Uterus (tissue), 3 donors: ENCODE measurements at regions not wholly inside any gene's neighbourhood (a gene's known extent, or its start where the extent isn't known, plus 50 kb on each side); places are given as distances from the start of the nearest gene placed in this dataset.
"Not testable (repeated sequence)": the region's sequence is repeated elsewhere in the genome, so short reads cannot be mapped to it uniquely, and the experiment has no call there.

Source experiments
- DNase-seq, 2 donors: peaks; one replicate each; pipeline ENCODE4 v3.0.0-alpha.2; 2019 to 2020
- H3K27ac ChIP-seq, 2 donors: fragments of 200-600 bp; sonication (generic); 1 replicate in 1 of 2; 2 replicates in 1 of 2; pipeline ENCODE4 v1.5.1; 2016 to 2018
- H3K27me3 ChIP-seq, 2 donors: fragments of 200-600 bp; sonication (generic); one replicate each; pipeline ENCODE4 v1.5.1; 2018 to 2019; ENCODE audit warnings: control low read depth in 1 of 2
- H3K36me3 ChIP-seq, 2 donors: fragments of 200-600 bp; sonication (generic); one replicate each; pipeline ENCODE4 v1.5.1; 2019; ENCODE audit warnings: control low read depth in 1 of 2
- H3K4me1 ChIP-seq, 2 donors: fragments of 200-600 bp; sonication (generic); one replicate each; pipeline ENCODE4 v1.5.1; 2018 to 2019; ENCODE audit warnings: control low read depth in 1 of 2
- H3K4me3 ChIP-seq, 2 donors: fragments of 200-600 bp; sonication (generic); 1 replicate in 1 of 2; 2 replicates in 1 of 2; pipeline ENCODE4 v1.5.1; 2018 to 2019; ENCODE audit warnings: mild to moderate bottlenecking in 1 of 2
- H3K9me3 ChIP-seq, 2 donors: fragments of 200-600 bp; sonication (generic); one replicate each; pipeline ENCODE4 v1.5.1; 2019; ENCODE audit warnings: control low read depth in 1 of 2
- POLR2A ChIP-seq, 2 donors: fragments of 450-650 bp; IDR thresholded peaks; one replicate each; pipeline ENCODE4 v1.6.1; 2016; ENCODE audit warnings: antibody characterized with exemption in 2 of 2, mild to moderate bottlenecking in 1 of 2, moderate library complexity in 1 of 2
- intact Hi-C: fragments of 100-400 bp; cut with DNase I; formaldehyde crosslinking; loops from one replicate; pipeline ENCODE4 v1.15.1; 2023; ENCODE audit warnings: low total_unique reads
- TF ChIP-seq, protein P1 (sequence below), 4 experiments: fragments of 200-600 bp in 2 of 4; fragments of 450-650 bp in 2 of 4; sonication (generic) in 2 of 4; IDR thresholded peaks; one replicate each; pipeline ENCODE4 v1.5.1; 2016 to 2019; ENCODE audit warnings: antibody characterized with exemption in 4 of 4, mild to moderate bottlenecking in 2 of 4, moderate library complexity in 1 of 4
- donor health status: DM: yes; HTN: yes; CAD: no.

- no peak for DNase-seq
- Histone ChIP-seq H3K36me3 (no peaks in the 10 kb centered on the region), H3K27ac (no peak overlapping the region), H3K4me1 (no peaks in the 10 kb centered on the region), H3K4me3 (no peak overlapping the region), H3K9me3 (no peaks in the 10 kb centered on the region), H3K27me3 (no peaks in the 10 kb centered on the region)
- TF ChIP-seq, protein P1, sequence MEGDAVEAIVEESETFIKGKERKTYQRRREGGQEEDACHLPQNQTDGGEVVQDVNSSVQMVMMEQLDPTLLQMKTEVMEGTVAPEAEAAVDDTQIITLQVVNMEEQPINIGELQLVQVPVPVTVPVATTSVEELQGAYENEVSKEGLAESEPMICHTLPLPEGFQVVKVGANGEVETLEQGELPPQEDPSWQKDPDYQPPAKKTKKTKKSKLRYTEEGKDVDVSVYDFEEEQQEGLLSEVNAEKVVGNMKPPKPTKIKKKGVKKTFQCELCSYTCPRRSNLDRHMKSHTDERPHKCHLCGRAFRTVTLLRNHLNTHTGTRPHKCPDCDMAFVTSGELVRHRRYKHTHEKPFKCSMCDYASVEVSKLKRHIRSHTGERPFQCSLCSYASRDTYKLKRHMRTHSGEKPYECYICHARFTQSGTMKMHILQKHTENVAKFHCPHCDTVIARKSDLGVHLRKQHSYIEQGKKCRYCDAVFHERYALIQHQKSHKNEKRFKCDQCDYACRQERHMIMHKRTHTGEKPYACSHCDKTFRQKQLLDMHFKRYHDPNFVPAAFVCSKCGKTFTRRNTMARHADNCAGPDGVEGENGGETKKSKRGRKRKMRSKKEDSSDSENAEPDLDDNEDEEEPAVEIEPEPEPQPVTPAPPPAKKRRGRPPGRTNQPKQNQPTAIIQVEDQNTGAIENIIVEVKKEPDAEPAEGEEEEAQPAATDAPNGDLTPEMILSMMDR (IDR thresholded peaks at IDR 0.05) = no peak
- no peak for TF ChIP-seq POLR2A (IDR thresholded peaks at IDR 0.05)
- intact Hi-C loops = no loop called here
These were observed 69.9 kb upstream of the PSME4 start for GRCh38 chr2:54040685-54041084.

GRCh38 chr2:54040250-54040649 lies 69.5 kb upstream of the PSME4 start:
- no peak for DNase-seq
- Histone ChIP-seq H3K9me3 (no peaks in the 10 kb centered on the region), H3K27ac (peak overlapping the region; percentile 38 to 41), H3K36me3 (no peaks in the 10 kb centered on the region), H3K4me1 (no peaks in the 10 kb centered on the region), H3K4me3 (no peak overlapping the region), H3K27me3 (no peaks in the 10 kb centered on the region)
- intact Hi-C loops = no loop called here
- TF ChIP-seq, protein P1 (IDR thresholded peaks at IDR 0.05) = no peak
- TF ChIP-seq POLR2A (IDR thresholded peaks at IDR 0.05) = no peak

DNA sequence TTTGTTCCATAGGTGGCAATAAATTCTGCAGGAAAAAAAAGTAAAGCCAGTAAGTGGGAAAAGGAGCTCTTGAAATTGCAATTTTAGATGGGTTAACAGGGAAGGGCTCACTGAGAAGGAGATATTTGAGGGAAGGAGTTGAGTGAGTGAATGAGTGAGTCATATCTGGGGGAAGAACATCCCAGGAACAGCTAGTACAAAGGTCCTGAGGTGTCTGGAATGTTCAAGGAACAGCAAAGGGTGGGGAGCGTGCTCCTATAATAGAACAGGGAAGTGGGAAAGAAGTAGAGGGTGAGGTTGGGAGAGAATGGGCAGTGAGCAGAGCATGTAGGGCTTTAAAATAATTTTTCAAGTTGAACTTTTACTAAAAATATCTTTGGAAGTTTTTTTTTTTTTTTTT lies 68.0 kb upstream of the PSME4 start:
- H3K27me3 ChIP-seq = no peaks in the 10 kb centered on the region
- TF ChIP-seq POLR2A (IDR thresholded peaks at IDR 0.05) = no peak
- TF ChIP-seq, protein P1 (IDR thresholded peaks at IDR 0.05) = no peak
- intact Hi-C loops = no loop called here
- H3K9me3 ChIP-seq = no peaks in the 10 kb centered on the region
- H3K27ac ChIP-seq = no peak overlapping the region
- no peak overlapping the region for H3K4me3 ChIP-seq
- no peaks in the 10 kb centered on the region for H3K36me3 ChIP-seq
- no peak for DNase-seq
- H3K4me1 ChIP-seq = no peaks in the 10 kb centered on the region

DNA sequence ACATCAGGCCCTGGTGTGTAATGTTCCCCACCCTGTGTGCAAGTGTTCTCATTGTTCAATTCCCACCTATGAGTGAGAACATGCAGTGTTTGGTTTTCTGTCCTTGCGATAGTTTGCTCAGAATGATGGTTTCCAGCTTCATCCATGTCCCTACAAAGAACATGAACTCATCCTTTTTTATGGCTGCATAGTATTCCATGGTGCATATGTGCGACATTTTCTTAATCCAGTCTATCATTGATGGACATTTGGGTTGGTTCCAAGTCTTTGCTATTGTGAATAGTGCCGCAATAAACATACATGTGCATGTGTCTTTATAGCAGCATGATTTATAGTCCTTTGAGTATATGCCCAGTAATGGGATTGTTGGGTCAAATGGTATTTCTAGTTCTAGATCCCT lies 60.5 kb upstream of the PSME4 start:
- H3K36me3 ChIP-seq, H3K4me3 ChIP-seq, H3K4me1 ChIP-seq, H3K27ac ChIP-seq, H3K27me3 ChIP-seq, DNase-seq, H3K9me3 ChIP-seq, intact Hi-C loops: not testable (repeated sequence)

DNA sequence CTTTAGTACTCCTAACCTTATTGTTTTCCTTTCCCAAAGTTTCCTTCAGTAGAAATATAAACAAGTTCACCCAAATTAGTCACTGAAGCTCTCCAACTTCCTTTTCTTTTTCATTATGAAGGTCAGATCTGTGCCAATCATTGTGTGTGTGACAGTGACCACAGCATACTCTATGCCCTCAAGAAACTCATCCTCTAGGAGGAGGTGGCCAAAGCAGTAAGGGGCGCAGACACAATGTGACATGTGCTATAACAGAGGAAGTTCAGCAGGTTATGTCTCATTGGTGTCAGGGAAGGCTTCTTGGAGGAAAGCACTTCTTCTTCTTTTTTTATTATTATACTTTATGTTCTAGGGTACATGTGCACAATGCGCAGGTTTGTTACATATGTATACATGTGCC lies 60.0 kb upstream of the PSME4 start:
- Histone ChIP-seq H3K4me3 (no peak overlapping the region), H3K9me3 (no peaks in the 10 kb centered on the region), H3K27ac (no peak overlapping the region), H3K36me3 (no peaks in the 10 kb centered on the region), H3K27me3 (no peaks in the 10 kb centered on the region), H3K4me1 (no peaks in the 10 kb centered on the region)
- DNase-seq = no peak
- TF ChIP-seq, protein P1 (IDR thresholded peaks at IDR 0.05) = no peak
- no peak for TF ChIP-seq POLR2A (IDR thresholded peaks at IDR 0.05)
- intact Hi-C loops = no loop called here

GRCh38 chr2:54030396-54030741 lies 59.6 kb upstream of the PSME4 start:
- Histone ChIP-seq H3K27ac (peak overlapping the region in 1 of 2 donors; percentile 37), H3K36me3 (no peaks in the 10 kb centered on the region), H3K4me1 (no peaks in the 10 kb centered on the region), H3K27me3 (no peaks in the 10 kb centered on the region), H3K4me3 (no peak overlapping the region), H3K9me3 (no peaks in the 10 kb centered on the region)
- TF ChIP-seq POLR2A (IDR thresholded peaks at IDR 0.05) = no peak
- TF ChIP-seq, protein P1 (IDR thresholded peaks at IDR 0.05) = no peak
- no peak for DNase-seq
- intact Hi-C loops = no loop called here
